Keratinocyte (primary cell): ENCODE measurements at regions not wholly inside any gene's neighbourhood (a gene's known extent, or its start where the extent isn't known, plus 50 kb on each side); places are given as distances from the start of the nearest gene placed in this dataset.

Experiments
- DNase-seq: peaks from one replicate; pipeline ENCODE4 v3.0.0-alpha.2; 2011; ENCODE audit warnings: low read depth, missing footprints, low spot score
- FAIRE-seq: peaks from 2 replicates; lab custom pipeline; 2011; peaks lifted over from hg19 to GRCh38; lab: Jason Lieb, UNC
- H2AFZ ChIP-seq: 2 replicates; pipeline ENCODE4 v1.6.0; 2012; ENCODE audit warnings: low read length, control low read depth, inconsistent platforms; ENCODE audit not compliant: control insufficient read depth
- H3K27ac ChIP-seq: 2 replicates; pipeline ENCODE4 v1.5.1; 2011; ENCODE audit warnings: low read length; ENCODE audit not compliant: control insufficient read depth, insufficient read depth
- H3K27me3 ChIP-seq: 3 replicates; pipeline ENCODE4 v1.6.0; 2011; ENCODE audit warnings: low read length; ENCODE audit not compliant: control insufficient read depth, insufficient read depth; ENCODE audit errors: extremely low read depth
- H3K36me3 ChIP-seq, 2 experiments: 2 replicates in 1 of 2; 3 replicates in 1 of 2; pipeline ENCODE4 v1.5.1; 2011; ENCODE audit warnings: low read length in 2 of 2, mild to moderate bottlenecking in 1 of 2; ENCODE audit not compliant: control insufficient read depth in 2 of 2, insufficient read depth in 2 of 2; ENCODE audit errors: extremely low read depth in 1 of 2
- H3K4me1 ChIP-seq: 3 replicates; pipeline ENCODE4 v1.5.1; 2011; ENCODE audit warnings: low read length; ENCODE audit not compliant: control insufficient read depth, insufficient read depth; ENCODE audit errors: extremely low read depth
- H3K4me2 ChIP-seq: 3 replicates; pipeline ENCODE4 v1.6.0; 2011; ENCODE audit warnings: low read depth, low read length; ENCODE audit not compliant: control insufficient read depth, insufficient read depth; ENCODE audit errors: extremely low read depth
- H3K4me3 ChIP-seq, 3 experiments: fragments of 200-600 bp in 1 of 3; sonication (generic) in 1 of 3; 2 replicates in 2 of 3; 3 replicates in 1 of 3; pipeline ENCODE4 v1.5.1; 2011 to 2016; ENCODE audit warnings: low read length in 3 of 3, mild to moderate bottlenecking in 3 of 3, control low read depth in 2 of 3, inconsistent platforms in 1 of 3, low read depth in 1 of 3, mixed read lengths in 1 of 3, mixed run types in 1 of 3, moderate library complexity in 1 of 3; ENCODE audit not compliant: control insufficient read depth in 2 of 3, insufficient read depth in 2 of 3; ENCODE audit errors: extremely low read depth in 1 of 3
- H3K79me2 ChIP-seq: 2 replicates; pipeline ENCODE4 v1.6.0; 2012; ENCODE audit warnings: low read length; ENCODE audit not compliant: control insufficient read depth, insufficient read depth
- H3K9ac ChIP-seq: 3 replicates; pipeline ENCODE4 v1.6.0; 2011; ENCODE audit warnings: low read length; ENCODE audit not compliant: control insufficient read depth, insufficient read depth; ENCODE audit errors: extremely low read depth
- H3K9me1 ChIP-seq: 3 replicates; pipeline ENCODE4 v1.6.0; 2011; ENCODE audit warnings: low read length; ENCODE audit not compliant: control insufficient read depth, insufficient read depth; ENCODE audit errors: extremely low read depth
- H3K9me3 ChIP-seq: 2 replicates; pipeline ENCODE4 v1.5.1; 2012; ENCODE audit warnings: low read depth, low read length; ENCODE audit not compliant: control insufficient read depth
- H4K20me1 ChIP-seq: 3 replicates; pipeline ENCODE4 v1.6.0; 2011; ENCODE audit warnings: low read length; ENCODE audit not compliant: control insufficient read depth, insufficient read depth; ENCODE audit errors: extremely low read depth
- CTCF ChIP-seq, 3 experiments: IDR thresholded peaks in 1 of 3; conservative IDR thresholded peaks in 1 of 3; optimal IDR thresholded peaks in 1 of 3; 2 replicates in 2 of 3; 3 replicates in 1 of 3; pipeline versions ENCODE3 to v1.5.1; 2011; ENCODE audit warnings: low read length in 3 of 3, mild to moderate bottlenecking in 3 of 3, moderate library complexity in 2 of 3, control low read depth in 1 of 3, inconsistent platforms in 1 of 3; ENCODE audit not compliant: insufficient read depth in 2 of 3; ENCODE audit errors: extremely low read depth in 1 of 3
- EZH2 ChIP-seq: IDR thresholded peaks from one replicate; pipeline ENCODE4 v1.6.1; 2012; ENCODE audit warnings: inconsistent platforms, mild to moderate bottlenecking, low read length, moderate library complexity
- dilution Hi-C: fragments of 300-500 bp; cut with MboI; formaldehyde crosslinking; loops from one replicate; pipeline ENCODE4 v1.7.0; 2020; ENCODE audit warnings: low sequenced_read_pairs; ENCODE audit not compliant: extremely low pct_ligation_motif_present

- no peaks in the 10 kb centered on the region for H3K9me1 ChIP-seq
- H3K27me3 ChIP-seq, result no peaks in the 10 kb centered on the region
- H4K20me1 ChIP-seq, result no peaks in the 10 kb centered on the region
- no peaks in the 10 kb centered on the region for H3K4me1 ChIP-seq
- H3K4me2 ChIP-seq, result no peak overlapping the region
- no peak for DNase-seq
- no peaks in the 10 kb centered on the region for H3K79me2 ChIP-seq
- dilution Hi-C loops, result no loop called here
- H3K27ac ChIP-seq, result no peak overlapping the region
- H3K36me3 ChIP-seq, result no peaks in the 10 kb centered on the region
- H2AFZ ChIP-seq, result no peak overlapping the region
- H3K4me3 ChIP-seq, result no peak overlapping the region
- no peak for FAIRE-seq
- H3K9ac ChIP-seq, result no peak overlapping the region
- no peaks in the 10 kb centered on the region for H3K9me3 ChIP-seq
- TF ChIP-seq EZH2 (no peak), CTCF (optimal IDR thresholded peaks at IDR 0.05 in 1 of 3, IDR thresholded peaks at IDR 0.05 in 1 of 3, conservative IDR thresholded peaks at IDR 0.05 in 1 of 3; ENCODE audit: extremely low read depth in 1 of 3, insufficient read depth in 2 of 3, low read length in 3 of 3) (no peak)
Observed at GRCh38 chr2:16070648-16070971, 130.3 kb downstream of the MYCN start.

GRCh38 chr2:16069933-16070647, 129.7 kb downstream of the MYCN start:
- DNase-seq, result no peak
- Histone ChIP-seq H3K9me1 (no peaks in the 10 kb centered on the region), H3K4me1 (no peaks in the 10 kb centered on the region), H3K36me3 (no peaks in the 10 kb centered on the region), H3K9me3 (no peaks in the 10 kb centered on the region), H4K20me1 (no peaks in the 10 kb centered on the region), H2AFZ (no peak overlapping the region), H3K4me3 (no peak overlapping the region), H3K9ac (no peak overlapping the region), H3K27ac (no peak overlapping the region), H3K79me2 (no peaks in the 10 kb centered on the region), H3K27me3 (no peaks in the 10 kb centered on the region), H3K4me2 (no peak overlapping the region)
- no peak for TF ChIP-seq CTCF (optimal IDR thresholded peaks at IDR 0.05 in 1 of 3, IDR thresholded peaks at IDR 0.05 in 1 of 3, conservative IDR thresholded peaks at IDR 0.05 in 1 of 3; ENCODE audit: extremely low read depth in 1 of 3, insufficient read depth in 2 of 3, low read length in 3 of 3)
- TF ChIP-seq EZH2, result no peak
- dilution Hi-C loops, result no loop called here
- FAIRE-seq, result no peak
